NCI-H1048 (cell line): ENCODE measurements at regions not wholly inside any gene's neighbourhood (a gene's known extent, or its start where the extent isn't known, plus 50 kb on each side); places are given as distances from the start of the nearest gene placed in this dataset.
"Not testable (repeated sequence)": the region's sequence is repeated elsewhere in the genome, so short reads cannot be mapped to it uniquely, and the experiment has no call there.

Source experiments
- DNase-seq: peaks from one replicate; lab custom pipeline; 2025; lab: John Stamatoyannopoulos, UW

DNA sequence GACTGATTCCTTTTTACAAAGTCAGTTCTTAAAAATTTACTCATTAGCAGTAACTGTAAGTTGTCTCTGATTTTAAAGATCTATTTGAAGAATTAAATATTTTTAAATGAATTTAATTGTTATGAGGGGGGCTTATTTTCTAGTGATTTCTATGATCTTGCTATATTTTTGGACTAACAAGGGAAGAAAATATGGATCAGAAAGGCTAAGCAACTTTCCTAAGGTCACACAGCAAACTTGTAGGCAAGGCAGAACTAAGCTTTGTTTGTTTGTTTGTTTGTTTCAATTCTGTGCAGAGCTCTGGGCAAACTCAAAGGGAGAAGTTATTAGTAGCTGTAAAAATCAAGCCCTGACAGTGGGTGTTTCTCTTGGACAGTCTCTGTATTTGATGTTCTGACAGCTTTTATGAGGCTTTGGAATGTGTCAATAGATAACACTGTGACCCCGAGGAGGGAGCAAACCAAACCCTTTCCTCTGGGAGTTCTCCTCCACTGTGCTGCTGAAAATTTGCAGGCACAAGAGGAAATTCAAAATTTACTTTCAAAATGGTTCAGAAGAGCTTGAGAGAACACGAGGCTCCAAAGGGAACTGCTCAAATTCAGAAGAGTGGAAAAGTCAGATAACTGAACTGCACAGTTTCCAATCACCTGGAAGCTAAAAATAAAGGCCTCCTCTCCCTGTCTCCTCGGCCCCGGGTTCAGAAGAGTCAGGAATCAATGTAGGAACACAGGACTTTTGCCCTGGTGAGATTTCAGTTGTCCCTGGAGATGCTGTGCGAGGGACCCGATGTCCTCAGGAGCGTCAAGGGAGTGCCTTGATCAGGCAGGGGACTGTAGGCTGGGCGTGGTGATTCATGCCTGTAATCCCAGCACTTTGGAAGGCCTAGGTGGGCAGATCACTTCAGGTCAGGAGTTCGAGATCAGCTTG is 325.7 kb downstream of the GATA3 start:
- DNase-seq: no peak

DNA sequence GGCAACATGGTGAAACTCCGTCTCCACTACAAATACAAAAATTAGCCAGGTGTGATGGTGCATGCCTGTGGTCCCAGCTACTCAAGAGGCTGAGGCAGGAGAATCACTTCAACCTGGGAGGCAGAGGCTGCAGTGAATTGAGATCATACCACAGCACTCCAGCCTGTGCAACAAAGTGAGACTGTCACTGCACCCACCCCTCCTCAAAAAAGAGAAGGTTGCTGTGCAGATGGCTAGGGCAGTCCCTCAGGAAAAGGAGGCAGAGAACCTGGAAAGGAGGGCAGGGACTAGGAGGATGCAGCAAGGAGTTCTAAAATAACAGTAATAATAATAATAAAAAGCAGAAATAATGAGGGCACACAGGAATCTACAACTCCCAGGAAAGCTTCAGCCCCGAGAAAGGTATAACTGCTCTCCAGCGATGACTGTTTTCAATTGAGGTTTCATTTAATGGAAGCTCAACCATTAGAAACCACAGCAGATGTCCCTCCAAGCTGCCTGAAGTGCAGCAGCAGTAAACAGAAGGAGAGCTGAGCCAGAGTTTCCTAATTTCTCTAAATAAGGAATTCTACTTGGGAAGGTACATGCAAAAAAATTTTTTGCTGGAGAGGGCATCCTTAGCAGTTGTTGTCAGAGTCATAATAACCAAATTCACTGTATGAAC is 326.5 kb downstream of the GATA3 start:
- no peak for DNase-seq

DNA sequence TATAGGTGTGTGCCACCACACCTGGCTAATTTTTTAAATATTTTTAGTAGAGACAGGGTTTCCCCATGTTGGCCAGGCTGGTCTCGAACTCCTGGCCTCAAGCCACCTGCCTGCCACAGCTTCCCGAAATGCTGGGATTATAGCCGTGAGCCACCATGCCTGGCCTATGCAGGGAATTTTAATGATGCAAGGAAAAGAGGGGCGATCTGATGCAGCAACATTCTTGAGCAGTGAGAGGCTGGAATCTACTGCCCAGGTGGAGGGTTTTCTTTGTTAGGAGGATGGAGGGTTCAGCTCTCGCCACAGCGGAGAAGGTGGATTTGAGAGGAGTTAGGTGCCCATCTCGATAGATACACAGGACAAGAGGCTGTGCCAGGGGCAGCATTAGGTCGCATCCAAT is 332.3 kb downstream of the GATA3 start:
- no peak for DNase-seq

DNA sequence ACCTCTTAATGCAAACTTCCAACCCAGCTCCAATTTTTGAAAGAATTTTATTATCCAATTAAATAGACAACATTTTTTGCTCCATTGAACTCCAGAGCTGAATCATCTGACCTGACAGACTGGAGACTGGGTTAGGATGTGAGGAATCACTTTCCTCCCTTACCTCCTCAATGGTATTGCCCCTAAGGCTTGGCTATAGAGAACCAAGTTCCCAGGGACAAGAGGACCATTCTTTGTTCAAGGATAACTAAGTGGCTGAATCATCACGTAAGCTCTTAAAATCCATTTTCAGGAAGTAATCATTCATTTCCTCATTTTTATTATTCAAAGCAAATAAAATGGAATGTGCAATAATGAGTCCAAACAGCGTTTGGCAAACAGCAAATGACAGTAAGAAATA is 335.1 kb downstream of the GATA3 start:
- DNase-seq: no peak

DNA sequence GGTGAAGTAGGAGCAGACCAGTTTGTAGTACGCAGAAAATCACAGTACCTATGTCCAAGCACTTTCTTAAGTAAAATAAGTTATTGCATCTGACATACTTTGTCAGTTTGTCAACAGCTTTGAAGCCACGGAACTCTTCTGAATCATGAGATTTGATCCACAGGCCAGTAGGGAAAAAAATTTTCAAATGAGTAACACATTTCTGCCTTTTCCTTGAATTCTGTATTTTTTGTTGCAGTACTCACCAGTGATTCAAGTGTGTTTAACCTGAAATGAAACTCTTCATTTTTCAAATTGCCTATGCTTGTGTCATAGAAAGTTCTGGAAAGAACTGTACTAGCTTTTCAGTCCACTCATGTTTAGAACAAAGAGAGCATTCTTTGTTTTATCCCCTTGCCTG is 337.7 kb downstream of the GATA3 start:
- DNase-seq: no peak

DNA sequence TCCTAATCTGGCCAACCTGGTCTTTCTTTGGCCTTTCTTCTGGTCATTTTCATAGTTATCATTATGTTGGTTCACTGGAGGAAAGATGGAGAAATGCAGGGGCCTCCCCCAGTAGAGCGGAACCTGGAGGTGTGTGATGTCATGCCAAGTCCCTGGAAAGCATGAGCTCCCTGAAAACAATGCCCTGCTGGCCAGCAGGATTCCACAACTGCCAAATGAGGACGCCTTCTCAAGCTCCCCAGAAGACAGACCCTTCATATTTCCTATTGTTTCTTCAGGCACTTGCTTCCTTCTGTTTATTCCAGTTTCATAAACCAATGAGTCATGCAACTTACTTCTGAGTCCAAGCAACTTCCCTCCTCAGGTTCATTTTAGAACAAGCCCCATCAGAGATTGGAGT is 339.0 kb downstream of the GATA3 start:
- DNase-seq: no peak

DNA sequence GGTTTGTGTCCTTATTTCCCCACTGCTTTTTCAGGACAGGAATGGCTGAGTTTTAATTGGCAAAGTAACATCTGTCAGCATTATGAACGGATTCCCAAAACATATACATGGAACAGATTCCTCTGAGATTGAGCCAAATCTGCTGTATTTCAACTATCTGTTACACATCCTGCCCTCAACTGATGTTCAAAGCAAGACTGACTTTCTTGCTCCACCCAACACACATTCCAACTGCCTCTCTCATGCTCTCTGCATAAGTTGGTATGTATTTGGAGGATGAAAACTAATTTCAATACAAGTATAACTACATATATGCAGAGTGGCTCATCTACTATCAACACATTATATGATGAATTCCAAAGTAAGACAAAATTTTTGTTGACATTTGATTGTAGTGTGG is 342.2 kb downstream of the GATA3 start:
- no peak for DNase-seq

DNA sequence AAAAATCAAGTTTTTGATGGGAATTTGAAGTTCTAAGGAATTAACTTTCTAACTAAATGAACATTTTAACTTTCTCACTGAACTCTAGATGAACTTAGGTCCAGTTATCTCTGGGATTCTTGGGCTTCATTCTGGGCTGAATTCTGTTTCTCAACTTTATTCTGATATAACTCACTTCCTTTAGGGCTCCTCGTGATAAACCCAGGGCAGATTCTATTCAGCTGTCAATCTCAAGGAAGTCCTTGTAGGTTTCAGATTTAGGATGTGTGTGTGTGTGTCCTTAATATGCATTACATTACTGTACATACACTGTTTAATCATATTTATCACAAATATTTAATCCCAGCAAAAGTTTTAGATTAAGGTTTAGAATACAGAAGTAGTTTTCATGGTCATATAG is 344.3 kb downstream of the GATA3 start:
- no peak for DNase-seq

DNA sequence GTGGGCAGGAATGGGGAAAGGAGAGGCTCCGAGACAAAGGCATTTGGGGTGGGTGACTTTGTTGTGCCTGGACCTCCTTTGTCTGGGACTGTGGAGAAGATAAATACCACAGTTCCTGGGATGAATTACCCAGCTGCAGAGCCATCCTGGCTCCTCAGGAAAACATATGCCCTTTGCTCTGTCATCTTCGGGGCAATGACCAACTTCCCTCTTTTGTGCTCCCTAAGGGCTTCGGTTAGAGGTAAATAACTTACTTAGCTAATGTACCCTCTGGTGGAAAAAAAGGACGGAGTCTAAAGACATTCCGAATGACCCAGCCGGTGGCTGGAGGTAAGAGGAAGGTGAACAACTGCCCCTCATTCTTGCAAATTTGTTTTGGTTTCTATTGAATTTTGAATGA is 345.7 kb downstream of the GATA3 start:
- no peak for DNase-seq

DNA sequence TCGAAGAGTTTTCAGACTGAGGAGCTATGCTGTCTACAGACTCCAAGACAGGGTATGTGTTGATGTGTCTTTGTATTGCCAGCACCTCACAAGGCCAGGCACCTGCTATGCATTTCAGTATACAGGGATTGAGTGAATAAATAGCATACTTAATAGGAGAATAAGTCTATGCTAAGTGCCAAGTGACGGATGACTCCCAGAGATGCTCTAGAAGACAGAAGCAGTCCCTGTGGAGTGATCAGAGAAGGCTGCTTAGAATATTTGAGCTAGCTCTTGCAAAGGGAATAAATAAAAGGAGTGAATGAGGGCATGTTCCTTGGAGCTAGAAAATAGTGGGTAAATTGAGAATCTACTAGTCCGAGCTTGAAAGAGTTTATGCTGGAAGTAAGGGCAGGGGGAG is 346.4 kb downstream of the GATA3 start:
- no peak for DNase-seq

DNA sequence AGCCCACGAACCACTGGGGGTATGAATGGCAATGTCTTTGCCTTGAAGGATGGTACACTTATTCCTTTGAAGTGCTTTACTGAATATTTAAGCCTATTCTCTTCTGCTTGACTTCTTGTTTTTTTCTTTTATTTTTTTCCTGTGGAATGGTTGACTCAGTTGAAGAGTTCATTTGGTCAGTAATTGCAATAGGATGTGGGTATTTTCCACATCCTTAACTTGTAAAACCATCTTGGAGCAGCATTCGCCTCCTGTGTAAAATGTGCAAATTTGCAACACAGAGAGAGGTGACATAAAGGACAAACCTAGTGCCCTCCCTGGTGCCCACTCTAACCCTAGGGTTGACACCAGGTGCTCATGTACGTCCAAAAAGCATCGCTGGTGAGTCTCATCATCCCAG is 347.0 kb downstream of the GATA3 start:
- no peak for DNase-seq

DNA sequence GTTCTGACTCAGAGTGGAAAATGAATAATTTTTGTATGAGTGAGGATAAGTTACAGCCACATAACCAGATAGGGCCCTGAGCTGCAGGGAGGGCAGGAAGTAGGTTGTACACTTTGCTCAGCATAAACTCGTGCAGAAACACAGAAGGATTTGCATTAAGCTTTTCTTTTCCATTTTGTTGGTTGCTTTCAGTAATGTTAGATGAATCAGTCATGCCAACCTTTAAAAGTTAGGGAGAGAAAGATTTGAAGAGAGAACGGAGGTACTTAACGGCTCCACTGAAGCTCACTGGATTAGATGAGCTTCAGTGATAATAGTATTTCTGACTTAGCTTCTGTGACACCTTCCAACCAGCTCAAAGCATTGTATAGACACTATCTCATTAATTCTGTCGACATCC is 348.1 kb downstream of the GATA3 start:
- DNase-seq: no peak

DNA sequence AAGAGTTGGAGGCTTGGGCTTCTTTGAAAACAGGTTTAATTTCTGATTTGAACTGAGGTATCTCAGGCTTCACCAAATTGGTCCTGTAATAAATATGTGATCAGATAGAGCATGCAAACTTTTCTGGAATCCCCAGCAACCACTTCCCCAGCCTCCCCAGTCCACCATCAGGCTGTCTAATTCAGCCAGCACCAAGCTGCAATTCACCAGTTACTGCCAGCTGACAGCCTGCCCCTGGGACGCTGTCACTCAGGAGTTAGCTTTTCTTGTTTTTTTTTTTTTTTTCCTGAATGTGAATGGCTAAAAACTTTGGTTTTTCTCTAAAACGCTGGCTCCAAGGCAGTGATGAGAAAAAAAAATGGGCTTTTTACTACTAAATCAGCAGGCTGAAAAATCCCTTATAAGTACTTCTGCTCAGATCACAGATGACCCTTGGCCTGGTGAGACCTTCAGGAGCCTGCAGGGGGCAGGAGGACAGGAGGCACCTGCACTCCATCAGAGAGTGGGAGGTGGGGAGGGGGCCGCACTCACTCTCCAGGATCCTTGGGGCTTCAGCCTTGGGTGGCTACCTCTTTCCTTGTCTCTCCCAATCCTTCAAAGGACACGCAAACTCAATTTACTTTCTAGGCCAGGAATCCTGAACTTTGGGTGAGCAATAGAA is 349.4 kb downstream of the GATA3 start:
- DNase-seq: no peak

DNA sequence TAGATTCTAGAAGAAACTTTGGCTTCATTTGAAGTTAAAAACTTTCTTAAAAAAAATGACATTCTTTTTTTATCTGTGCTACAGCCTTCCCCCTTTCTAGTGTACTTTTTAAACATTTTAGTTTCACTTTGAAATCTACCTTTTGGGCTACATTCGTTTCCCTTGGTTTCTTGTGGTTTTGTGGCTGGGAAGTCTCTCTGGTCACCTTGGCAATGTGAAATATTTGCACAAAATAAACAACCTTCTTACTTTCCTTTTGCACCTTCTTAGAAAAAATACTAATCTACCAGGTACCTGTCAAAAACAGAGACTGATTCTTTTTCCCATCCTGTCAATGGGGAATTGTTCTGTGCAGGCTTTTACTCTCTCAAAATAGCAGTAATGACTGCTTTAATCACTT is 350.2 kb downstream of the GATA3 start:
- no peak for DNase-seq

DNA sequence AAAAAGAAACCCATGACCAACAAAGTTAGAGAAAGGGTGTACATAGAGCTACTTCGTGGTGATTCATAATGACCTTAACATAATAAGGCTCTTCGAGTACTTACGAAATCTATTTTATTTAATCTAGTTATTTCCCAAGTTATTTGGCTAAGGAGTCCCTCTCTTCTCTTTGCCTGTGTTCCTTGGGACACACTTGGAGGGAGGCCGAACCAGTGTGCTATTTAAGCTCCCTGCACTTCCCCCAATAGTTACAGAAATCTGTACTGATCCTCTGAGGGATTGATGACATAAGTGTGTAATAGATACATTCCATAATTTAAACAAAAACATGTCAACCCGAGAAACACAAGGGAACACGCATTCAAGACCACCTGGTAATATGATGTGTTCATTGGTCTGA is 351.1 kb downstream of the GATA3 start:
- DNase-seq: no peak

DNA sequence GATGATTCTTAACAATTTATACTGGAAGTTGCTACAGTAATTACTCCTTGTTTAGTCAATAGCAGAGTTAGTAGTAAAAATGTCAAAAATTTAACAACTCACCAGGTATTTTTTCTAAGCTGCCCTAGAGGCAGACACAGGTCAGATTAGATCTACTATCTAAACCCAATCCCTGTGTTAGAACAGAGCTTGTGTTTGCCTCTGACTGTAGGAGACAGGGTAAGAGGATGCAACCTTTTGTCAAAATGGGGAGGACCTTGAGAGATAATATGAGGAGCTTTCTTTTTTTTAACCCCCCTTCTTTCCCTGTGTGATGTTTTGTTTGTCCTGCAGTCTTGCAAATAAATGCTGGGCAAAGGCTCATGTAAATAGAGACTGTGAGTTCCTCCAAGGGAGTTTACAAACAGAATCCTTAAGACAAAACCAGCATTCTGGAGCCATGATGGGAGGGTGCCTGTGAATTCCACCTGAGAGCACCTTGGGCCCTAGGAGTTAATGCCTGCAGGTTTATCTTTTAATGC is 353.1 kb downstream of the GATA3 start:
- no peak for DNase-seq

DNA sequence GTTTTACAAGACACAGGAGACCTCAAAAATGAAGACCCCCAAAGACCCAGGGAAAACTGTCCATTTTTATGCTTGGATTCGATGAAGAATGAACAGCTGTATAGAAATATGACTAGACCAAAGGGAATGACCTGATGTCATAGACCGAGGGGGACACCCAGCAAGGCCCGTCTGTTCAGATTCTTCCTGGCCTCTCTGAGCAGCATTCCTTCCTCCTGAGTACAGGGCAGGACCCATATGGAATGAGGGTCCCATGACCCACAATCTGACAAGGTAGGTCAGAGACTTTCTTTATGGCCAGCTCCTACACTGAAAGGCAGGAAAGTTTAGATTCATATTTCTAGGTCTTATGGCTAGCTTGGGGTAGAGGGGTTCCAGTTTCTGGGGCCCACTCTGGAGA is 356.0 kb downstream of the GATA3 start:
- DNase-seq: no peak

DNA sequence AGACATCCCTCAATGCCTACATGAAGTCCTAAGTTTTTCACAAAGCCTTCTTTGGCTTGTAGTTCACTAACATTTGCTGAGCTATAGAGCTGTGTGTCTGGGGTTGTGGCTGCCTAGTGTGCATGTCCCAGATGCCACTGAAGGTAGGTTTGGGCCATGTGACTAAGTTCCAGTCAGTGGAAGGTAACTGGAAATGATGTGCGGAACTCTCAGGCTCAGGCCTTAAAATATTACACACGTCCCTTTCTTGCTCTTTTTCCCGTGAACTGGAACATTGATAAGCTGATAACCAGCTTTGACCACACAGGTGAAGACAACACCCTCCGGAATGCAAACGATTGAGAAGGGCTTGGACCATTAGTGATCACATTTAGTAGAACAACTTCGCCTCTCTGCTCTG is 358.1 kb downstream of the GATA3 start:
- DNase-seq: no peak

DNA sequence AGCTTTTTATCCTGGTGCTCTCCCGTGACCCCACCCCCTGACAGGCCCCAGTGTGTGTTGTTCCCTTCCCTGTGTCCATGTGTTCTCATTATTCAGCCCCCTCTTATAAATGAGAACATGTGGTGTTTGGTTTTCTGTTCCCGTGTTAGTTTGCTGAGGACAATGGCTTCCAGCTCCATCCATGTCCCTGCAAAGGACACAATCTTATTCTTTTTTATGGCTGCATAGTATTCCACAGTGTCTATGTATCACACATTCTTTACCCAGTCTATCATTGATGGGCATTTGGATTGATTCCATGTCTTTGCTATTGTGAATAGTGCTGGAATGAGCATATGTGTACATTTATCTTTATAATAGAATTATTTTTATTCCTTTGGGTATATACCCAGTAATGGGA is 360.5 kb downstream of the GATA3 start:
- not testable (repeated sequence) for DNase-seq

DNA sequence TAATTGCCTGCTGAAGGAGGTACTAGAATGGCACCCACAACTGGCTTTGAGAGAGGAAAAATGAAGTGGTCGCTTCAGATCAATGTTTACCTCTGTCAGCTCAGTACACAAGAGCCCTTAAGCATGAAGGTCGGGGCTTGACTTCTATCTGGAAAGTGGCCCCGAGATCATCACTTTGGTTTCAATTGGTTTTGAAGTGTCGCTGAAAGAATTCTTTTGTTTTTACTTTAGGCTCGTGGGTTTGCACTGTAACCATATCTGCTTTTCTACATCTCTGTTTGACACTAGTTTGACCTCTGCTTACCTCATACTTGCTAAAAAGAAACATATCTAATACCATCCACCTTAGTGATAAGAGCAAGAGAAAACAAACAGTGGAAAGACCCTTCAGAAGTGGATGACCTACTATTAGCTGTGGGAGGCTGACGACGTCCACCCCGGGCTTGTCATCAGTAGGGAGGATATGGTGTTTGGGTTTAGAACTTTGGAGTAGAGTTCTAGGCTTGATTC is 361.8 kb downstream of the GATA3 start:
- no peak for DNase-seq

DNA sequence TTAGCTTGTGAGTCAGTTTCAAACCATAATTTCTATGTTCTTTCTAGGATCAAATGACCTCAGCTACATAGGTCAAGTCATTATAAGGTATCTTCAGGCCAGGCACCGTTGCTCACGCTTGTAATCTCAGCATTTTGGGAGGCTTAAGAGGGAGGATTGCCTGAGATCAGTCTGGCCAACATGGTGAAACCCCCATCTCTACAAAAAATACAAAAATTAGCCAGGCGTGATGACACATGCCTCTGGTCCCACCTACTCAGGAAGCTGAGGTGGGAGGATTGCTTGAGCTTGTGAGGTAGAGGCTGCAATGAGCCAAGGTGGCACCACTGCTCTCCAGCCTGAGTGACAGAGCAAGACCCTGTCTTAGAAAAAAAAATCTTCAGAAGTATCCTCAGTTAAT is 362.3 kb downstream of the GATA3 start:
- no peak for DNase-seq

DNA sequence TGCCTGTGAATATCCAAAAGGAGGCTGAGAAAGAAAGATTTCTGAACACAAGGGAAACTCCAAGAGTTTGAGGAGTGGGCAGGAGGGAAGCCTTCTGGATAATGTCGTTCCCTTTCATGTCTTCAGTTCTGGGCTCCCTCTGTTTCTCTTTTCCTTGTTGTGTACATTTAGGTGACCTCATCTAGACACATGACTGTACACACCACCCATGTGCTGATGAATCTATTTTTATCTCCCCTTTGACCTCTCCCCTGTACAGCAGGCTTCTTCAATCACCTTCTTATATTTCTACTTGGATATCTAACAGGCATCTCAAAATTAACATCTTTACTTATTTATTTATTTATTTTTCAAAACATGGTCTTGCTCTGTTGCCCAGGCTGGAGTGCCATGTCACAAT is 363.1 kb downstream of the GATA3 start:
- DNase-seq: no peak

DNA sequence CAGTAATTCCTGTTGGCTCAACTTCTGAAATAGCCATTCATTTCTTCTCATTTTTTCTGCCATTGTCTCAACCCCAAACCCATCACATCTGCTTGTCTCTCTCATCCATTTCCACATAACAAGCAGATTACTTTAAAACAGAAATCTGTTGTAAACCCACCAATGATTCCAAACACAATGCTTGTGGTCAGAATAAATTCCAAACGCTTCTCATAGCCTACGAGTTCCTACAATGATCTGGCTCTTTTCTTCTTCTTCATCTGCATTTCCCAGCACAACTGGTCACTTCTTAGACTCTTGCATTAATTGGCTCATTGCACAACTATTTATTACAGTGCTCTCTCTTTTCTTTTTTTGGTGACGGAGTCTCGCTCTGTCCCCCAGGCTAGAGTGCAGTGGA is 364.1 kb downstream of the GATA3 start:
- DNase-seq: no peak
